Keratinocyte (primary cell): ENCODE measurements at regions not wholly inside any gene's neighbourhood (a gene's known extent, or its start where the extent isn't known, plus 50 kb on each side); places are given as distances from the start of the nearest gene placed in this dataset.

Experiments
- DNase-seq: peaks from one replicate; pipeline ENCODE4 v3.0.0-alpha.2; 2011; ENCODE audit warnings: low read depth, missing footprints, low spot score
- FAIRE-seq: peaks from 2 replicates; lab custom pipeline; 2011; peaks lifted over from hg19 to GRCh38; lab: Jason Lieb, UNC
- H2AFZ ChIP-seq: 2 replicates; pipeline ENCODE4 v1.6.0; 2012; ENCODE audit warnings: low read length, control low read depth, inconsistent platforms; ENCODE audit not compliant: control insufficient read depth
- H3K27ac ChIP-seq: 2 replicates; pipeline ENCODE4 v1.5.1; 2011; ENCODE audit warnings: low read length; ENCODE audit not compliant: control insufficient read depth, insufficient read depth
- H3K27me3 ChIP-seq: 3 replicates; pipeline ENCODE4 v1.6.0; 2011; ENCODE audit warnings: low read length; ENCODE audit not compliant: control insufficient read depth, insufficient read depth; ENCODE audit errors: extremely low read depth
- H3K36me3 ChIP-seq, 2 experiments: 2 replicates in 1 of 2; 3 replicates in 1 of 2; pipeline ENCODE4 v1.5.1; 2011; ENCODE audit warnings: low read length in 2 of 2, mild to moderate bottlenecking in 1 of 2; ENCODE audit not compliant: control insufficient read depth in 2 of 2, insufficient read depth in 2 of 2; ENCODE audit errors: extremely low read depth in 1 of 2
- H3K4me1 ChIP-seq: 3 replicates; pipeline ENCODE4 v1.5.1; 2011; ENCODE audit warnings: low read length; ENCODE audit not compliant: control insufficient read depth, insufficient read depth; ENCODE audit errors: extremely low read depth
- H3K4me2 ChIP-seq: 3 replicates; pipeline ENCODE4 v1.6.0; 2011; ENCODE audit warnings: low read depth, low read length; ENCODE audit not compliant: control insufficient read depth, insufficient read depth; ENCODE audit errors: extremely low read depth
- H3K4me3 ChIP-seq, 3 experiments: fragments of 200-600 bp in 1 of 3; sonication (generic) in 1 of 3; 2 replicates in 2 of 3; 3 replicates in 1 of 3; pipeline ENCODE4 v1.5.1; 2011 to 2016; ENCODE audit warnings: low read length in 3 of 3, mild to moderate bottlenecking in 3 of 3, control low read depth in 2 of 3, inconsistent platforms in 1 of 3, low read depth in 1 of 3, mixed read lengths in 1 of 3, mixed run types in 1 of 3, moderate library complexity in 1 of 3; ENCODE audit not compliant: control insufficient read depth in 2 of 3, insufficient read depth in 2 of 3; ENCODE audit errors: extremely low read depth in 1 of 3
- H3K79me2 ChIP-seq: 2 replicates; pipeline ENCODE4 v1.6.0; 2012; ENCODE audit warnings: low read length; ENCODE audit not compliant: control insufficient read depth, insufficient read depth
- H3K9ac ChIP-seq: 3 replicates; pipeline ENCODE4 v1.6.0; 2011; ENCODE audit warnings: low read length; ENCODE audit not compliant: control insufficient read depth, insufficient read depth; ENCODE audit errors: extremely low read depth
- H3K9me1 ChIP-seq: 3 replicates; pipeline ENCODE4 v1.6.0; 2011; ENCODE audit warnings: low read length; ENCODE audit not compliant: control insufficient read depth, insufficient read depth; ENCODE audit errors: extremely low read depth
- H3K9me3 ChIP-seq: 2 replicates; pipeline ENCODE4 v1.5.1; 2012; ENCODE audit warnings: low read depth, low read length; ENCODE audit not compliant: control insufficient read depth
- H4K20me1 ChIP-seq: 3 replicates; pipeline ENCODE4 v1.6.0; 2011; ENCODE audit warnings: low read length; ENCODE audit not compliant: control insufficient read depth, insufficient read depth; ENCODE audit errors: extremely low read depth
- EZH2 ChIP-seq: IDR thresholded peaks from one replicate; pipeline ENCODE4 v1.6.1; 2012; ENCODE audit warnings: inconsistent platforms, mild to moderate bottlenecking, low read length, moderate library complexity
- dilution Hi-C: fragments of 300-500 bp; cut with MboI; formaldehyde crosslinking; loops from one replicate; pipeline ENCODE4 v1.7.0; 2020; ENCODE audit warnings: low sequenced_read_pairs; ENCODE audit not compliant: extremely low pct_ligation_motif_present
- TF ChIP-seq, protein P1 (sequence below), 3 experiments: IDR thresholded peaks in 1 of 3; conservative IDR thresholded peaks in 1 of 3; optimal IDR thresholded peaks in 1 of 3; 2 replicates in 2 of 3; 3 replicates in 1 of 3; pipeline versions ENCODE3 to v1.5.1; 2011; ENCODE audit warnings: low read length in 3 of 3, mild to moderate bottlenecking in 3 of 3, moderate library complexity in 2 of 3, control low read depth in 1 of 3, inconsistent platforms in 1 of 3; ENCODE audit not compliant: insufficient read depth in 2 of 3; ENCODE audit errors: extremely low read depth in 1 of 3

DNA sequence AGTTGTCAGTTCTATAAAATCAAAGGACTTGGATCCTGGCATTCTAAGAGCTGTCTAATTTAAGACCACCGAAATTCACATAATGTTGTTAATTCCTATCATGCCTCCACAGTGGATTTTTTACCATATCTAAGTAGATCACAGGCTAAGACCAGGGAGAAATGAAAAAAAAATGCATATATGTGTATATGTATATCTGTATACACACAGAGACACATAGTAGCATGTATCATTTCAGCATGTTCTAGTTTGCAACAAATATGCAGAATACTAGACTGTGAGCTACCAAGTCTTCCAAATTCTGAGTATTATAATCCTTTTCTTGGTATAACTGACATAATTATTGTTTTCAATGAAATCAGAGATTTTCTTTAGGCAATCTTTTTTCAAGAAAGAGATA is 267.6 kb upstream of the TSHZ2 start:
- H3K36me3 ChIP-seq: no peaks in the 10 kb centered on the region
- H4K20me1 ChIP-seq: no peaks in the 10 kb centered on the region
- no peak overlapping the region for H3K9ac ChIP-seq
- TF ChIP-seq, protein P1, sequence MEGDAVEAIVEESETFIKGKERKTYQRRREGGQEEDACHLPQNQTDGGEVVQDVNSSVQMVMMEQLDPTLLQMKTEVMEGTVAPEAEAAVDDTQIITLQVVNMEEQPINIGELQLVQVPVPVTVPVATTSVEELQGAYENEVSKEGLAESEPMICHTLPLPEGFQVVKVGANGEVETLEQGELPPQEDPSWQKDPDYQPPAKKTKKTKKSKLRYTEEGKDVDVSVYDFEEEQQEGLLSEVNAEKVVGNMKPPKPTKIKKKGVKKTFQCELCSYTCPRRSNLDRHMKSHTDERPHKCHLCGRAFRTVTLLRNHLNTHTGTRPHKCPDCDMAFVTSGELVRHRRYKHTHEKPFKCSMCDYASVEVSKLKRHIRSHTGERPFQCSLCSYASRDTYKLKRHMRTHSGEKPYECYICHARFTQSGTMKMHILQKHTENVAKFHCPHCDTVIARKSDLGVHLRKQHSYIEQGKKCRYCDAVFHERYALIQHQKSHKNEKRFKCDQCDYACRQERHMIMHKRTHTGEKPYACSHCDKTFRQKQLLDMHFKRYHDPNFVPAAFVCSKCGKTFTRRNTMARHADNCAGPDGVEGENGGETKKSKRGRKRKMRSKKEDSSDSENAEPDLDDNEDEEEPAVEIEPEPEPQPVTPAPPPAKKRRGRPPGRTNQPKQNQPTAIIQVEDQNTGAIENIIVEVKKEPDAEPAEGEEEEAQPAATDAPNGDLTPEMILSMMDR (optimal IDR thresholded peaks at IDR 0.05 in 1 of 3, IDR thresholded peaks at IDR 0.05 in 1 of 3, conservative IDR thresholded peaks at IDR 0.05 in 1 of 3; ENCODE audit: extremely low read depth in 1 of 3, insufficient read depth in 2 of 3, low read length in 3 of 3): no peak
- TF ChIP-seq EZH2: no peak
- H3K27me3 ChIP-seq: no peaks in the 10 kb centered on the region
- H3K79me2 ChIP-seq: no peaks in the 10 kb centered on the region
- H3K9me3 ChIP-seq: no peaks in the 10 kb centered on the region
- dilution Hi-C loops: no loop called here
- H3K9me1 ChIP-seq: no peaks in the 10 kb centered on the region
- no peak for DNase-seq
- no peak overlapping the region for H3K4me3 ChIP-seq
- H3K27ac ChIP-seq: no peak overlapping the region
- no peaks in the 10 kb centered on the region for H3K4me1 ChIP-seq
- H2AFZ ChIP-seq: no peak overlapping the region
- FAIRE-seq: no peak
- no peak overlapping the region for H3K4me2 ChIP-seq

DNA sequence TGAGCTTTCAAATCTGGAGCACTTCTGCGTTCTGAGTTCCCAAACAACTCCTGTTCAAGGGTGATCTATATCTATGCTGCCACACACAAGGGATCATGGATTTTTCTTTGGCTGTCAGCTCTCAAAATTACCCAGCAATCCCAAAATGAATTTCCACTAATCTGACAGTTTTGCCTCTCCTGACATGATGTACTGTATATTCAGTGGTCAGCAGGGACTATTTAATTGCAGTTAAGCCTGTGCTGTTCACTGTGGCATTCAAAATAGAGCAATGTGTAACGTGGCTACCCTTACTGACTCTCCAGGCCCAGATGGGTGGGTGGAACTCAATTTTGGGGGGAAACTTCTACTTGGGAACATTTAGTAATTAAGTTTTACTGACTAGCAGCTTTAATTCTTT is 283.8 kb upstream of the TSHZ2 start:
- dilution Hi-C loops: no loop called here
- Histone ChIP-seq H3K9me3 (no peaks in the 10 kb centered on the region), H2AFZ (no peak overlapping the region), H3K36me3 (no peaks in the 10 kb centered on the region), H3K9ac (no peak overlapping the region), H3K4me3 (no peak overlapping the region), H3K4me1 (no peaks in the 10 kb centered on the region), H3K79me2 (no peaks in the 10 kb centered on the region), H3K27me3 (no peaks in the 10 kb centered on the region), H3K4me2 (no peak overlapping the region), H3K9me1 (no peaks in the 10 kb centered on the region), H4K20me1 (no peaks in the 10 kb centered on the region), H3K27ac (no peak overlapping the region)
- TF ChIP-seq, protein P1 (optimal IDR thresholded peaks at IDR 0.05 in 1 of 3, IDR thresholded peaks at IDR 0.05 in 1 of 3, conservative IDR thresholded peaks at IDR 0.05 in 1 of 3; ENCODE audit: extremely low read depth in 1 of 3, insufficient read depth in 2 of 3, low read length in 3 of 3): no peak
- TF ChIP-seq EZH2: no peak
- no peak for FAIRE-seq
- DNase-seq: no peak
